Gastrocnemius medialis (tissue), 4 donors: ENCODE measurements at regions not wholly inside any gene's neighbourhood (a gene's known extent, or its start where the extent isn't known, plus 50 kb on each side); places are given as distances from the start of the nearest gene placed in this dataset.
A peak's percentile ranks its signal among the peaks of the same experiment; 100 is the strongest.

ENCODE experiments used
- ATAC-seq, 2 donors: fragments of 150-250 bp; one replicate each; pipeline ENCODE4 v1.9.1; 2016
- DNase-seq, 2 donors: peaks; one replicate each; pipeline ENCODE4 v3.0.0-alpha.2; 2019
- H3K27ac ChIP-seq, 4 donors: fragments of 200-600 bp; sonication (generic); 1 replicate in 1 of 4; 2 replicates in 3 of 4; pipeline ENCODE4 v1.5.1; 2016 to 2018; ENCODE audit warnings: mild to moderate bottlenecking in 2 of 4, moderate library complexity in 1 of 4
- H3K27me3 ChIP-seq, 3 donors: fragments of 200-600 bp; sonication (generic) in 2 of 3; 1 replicate in 1 of 3; 2 replicates in 2 of 3; pipeline versions ENCODE4 v1.5.1 to v1.6.0; 2016 to 2019; ENCODE audit warnings: mild to moderate bottlenecking in 1 of 3, moderate library complexity in 1 of 3
- H3K36me3 ChIP-seq, 2 donors: fragments of 200-600 bp; sonication (generic) in 1 of 2; one replicate each; pipeline ENCODE4 v1.5.1; 2017 to 2018
- H3K4me1 ChIP-seq, 2 donors: fragments of 200-600 bp; sonication (generic) in 1 of 2; one replicate each; pipeline ENCODE4 v1.5.1; 2016 to 2017; ENCODE audit warnings: mild to moderate bottlenecking in 2 of 2
- H3K4me3 ChIP-seq, 4 donors: fragments of 200-600 bp; sonication (generic) in 3 of 4; 1 replicate in 1 of 4; 2 replicates in 3 of 4; pipeline ENCODE4 v1.5.1; 2016 to 2019; ENCODE audit warnings: mild to moderate bottlenecking in 2 of 4
- H3K9me3 ChIP-seq, 3 donors: fragments of 200-600 bp; sonication (generic) in 2 of 3; 1 replicate in 1 of 3; 2 replicates in 2 of 3; pipeline ENCODE4 v1.5.1; 2016 to 2019
- CTCF ChIP-seq, 5 experiments: fragments of 450-650 bp in 3 of 5; fragments of 200-600 bp in 2 of 5; sonication (generic) in 2 of 5; IDR thresholded peaks in 4 of 5; conservative IDR thresholded peaks in 1 of 5; 1 replicate in 4 of 5; 2 replicates in 1 of 5; pipeline ENCODE4 v1.5.1; 2016 to 2019; ENCODE audit warnings: antibody characterized with exemption in 5 of 5, mild to moderate bottlenecking in 3 of 5, moderate library complexity in 3 of 5
- POLR2A ChIP-seq, 2 donors: fragments of 450-650 bp; IDR thresholded peaks; one replicate each; pipeline ENCODE4 v1.6.1; 2017; ENCODE audit warnings: antibody characterized with exemption in 2 of 2, mild to moderate bottlenecking in 2 of 2, moderate library complexity in 2 of 2
- in situ Hi-C, 4 donors: fragments of 200-750 bp; cut with MboI; loops; one replicate each; pipeline versions ENCODE4 v1.15.0 to v1.8.0; 2017; ENCODE audit warnings: low sequenced_read_pairs in 4 of 4
- intact Hi-C: fragments of 100-400 bp; cut with DNase I; formaldehyde crosslinking; loops from one replicate; pipeline ENCODE4 v1.15.1; 2023; ENCODE audit warnings: low total_unique reads

DNA sequence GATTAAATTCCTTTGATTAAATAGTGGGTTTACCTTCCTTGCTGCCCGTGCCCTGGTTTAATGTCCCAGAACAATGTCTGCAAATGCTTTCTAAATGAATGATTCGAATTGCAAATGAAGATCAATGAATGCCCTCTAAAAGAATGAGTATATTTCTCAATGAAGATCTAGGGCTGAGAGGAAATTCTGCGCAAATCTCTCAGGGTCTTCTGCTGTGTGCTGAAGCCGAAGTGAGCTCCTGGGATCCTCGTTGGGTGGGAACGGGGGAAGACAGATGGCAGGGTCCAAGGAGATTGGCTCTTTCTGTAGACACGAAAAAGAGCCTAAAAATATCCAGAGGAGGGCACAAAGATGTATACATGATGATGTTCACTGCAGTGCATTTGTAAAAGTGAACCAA is 224.8 kb downstream of the STIM2 start:
- H3K9me3 ChIP-seq = no peaks in the 10 kb centered on the region
- in situ Hi-C loops (no loop called here), intact Hi-C loops (no loop called here)
- peaks cover 0 to 9% of the 10 kb centered on the region in 2 donors for H3K4me1 ChIP-seq
- peak overlapping the region in 1 of 4 donors; percentile 58 for H3K4me3 ChIP-seq
- no peak for DNase-seq
- no peak overlapping the region for H3K27ac ChIP-seq
- TF ChIP-seq POLR2A (IDR thresholded peaks at IDR 0.05) (no peak), CTCF (IDR thresholded peaks at IDR 0.05 in 4 of 5, conservative IDR thresholded peaks at IDR 0.05 in 1 of 5) (no peak)
- H3K27me3 ChIP-seq = peaks cover 11 to 34% (median 22%) of the 10 kb centered on the region in 3 donors
- no peak for ATAC-seq
- H3K36me3 ChIP-seq = no peaks in the 10 kb centered on the region

DNA sequence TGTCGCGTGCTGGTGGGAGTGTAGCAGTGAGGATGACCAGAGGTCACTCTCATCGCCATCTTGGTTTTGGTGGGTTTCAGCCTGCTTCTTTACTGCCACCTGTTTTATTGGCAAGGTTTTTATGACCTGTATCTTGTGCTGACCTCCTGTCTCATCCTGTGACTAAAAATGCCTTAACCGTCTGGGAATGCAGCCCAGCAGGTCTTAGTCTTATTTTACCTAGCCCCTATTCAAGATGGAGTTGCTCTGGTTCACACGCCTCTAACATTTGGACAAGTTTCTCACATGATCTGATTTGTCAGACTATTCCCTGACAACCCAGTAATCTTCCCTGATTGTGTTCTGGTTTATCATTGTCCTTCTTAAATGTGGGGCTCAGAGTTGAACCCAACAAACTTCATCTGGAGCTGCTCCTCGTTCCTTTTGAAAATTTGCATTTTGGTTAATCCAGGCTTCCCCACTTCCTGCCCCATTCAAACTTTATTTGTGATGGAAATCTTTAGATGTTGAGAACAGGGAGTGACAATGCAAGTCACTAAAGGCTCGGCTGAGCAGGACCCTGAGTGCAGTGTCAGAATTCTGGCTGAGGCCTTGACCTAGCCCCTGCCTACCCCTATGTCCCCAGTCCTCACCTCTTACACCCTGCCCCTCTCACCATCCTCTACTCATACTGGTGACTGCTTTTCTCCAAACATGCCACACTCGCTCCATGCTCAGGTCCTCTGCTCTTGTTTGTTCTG is 226.8 kb downstream of the STIM2 start:
- H3K36me3 ChIP-seq = no peaks in the 10 kb centered on the region
- peaks cover 11 to 34% (median 22%) of the 10 kb centered on the region in 3 donors for H3K27me3 ChIP-seq
- in situ Hi-C loops (no loop called here), intact Hi-C loops (no loop called here)
- no peak overlapping the region for H3K4me3 ChIP-seq
- DNase-seq (no peak), ATAC-seq (no peak)
- H3K9me3 ChIP-seq = no peaks in the 10 kb centered on the region
- TF ChIP-seq POLR2A (IDR thresholded peaks at IDR 0.05) (no peak), CTCF (IDR thresholded peaks at IDR 0.05 in 4 of 5, conservative IDR thresholded peaks at IDR 0.05 in 1 of 5) (no peak)
- H3K27ac ChIP-seq = no peak overlapping the region
- H3K4me1 ChIP-seq = peaks cover 0 to 9% of the 10 kb centered on the region in 2 donors

DNA sequence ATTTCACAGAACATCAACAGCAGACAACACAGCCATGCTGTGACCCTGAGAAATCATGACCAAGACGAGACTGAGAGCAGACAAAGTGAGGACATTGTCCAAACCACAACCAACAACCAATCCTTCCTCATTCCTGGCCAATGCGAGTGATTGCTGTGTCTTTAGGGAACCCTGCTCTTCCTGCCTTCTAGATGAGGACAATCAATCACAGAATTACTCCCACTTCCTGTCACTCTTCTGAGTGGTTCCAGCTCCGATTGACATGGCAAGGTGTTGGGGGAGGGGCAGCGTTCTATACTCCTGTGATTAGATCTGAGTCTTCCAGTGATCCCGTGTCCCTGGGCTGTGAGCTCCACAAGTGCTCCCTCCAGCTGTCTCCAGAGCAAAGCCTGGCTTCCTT is 227.8 kb downstream of the STIM2 start:
- H3K9me3 ChIP-seq = no peaks in the 10 kb centered on the region
- no peak for TF ChIP-seq CTCF (IDR thresholded peaks at IDR 0.05 in 4 of 5, conservative IDR thresholded peaks at IDR 0.05 in 1 of 5)
- no peak for TF ChIP-seq POLR2A (IDR thresholded peaks at IDR 0.05)
- DNase-seq (no peak), ATAC-seq (no peak)
- no peaks in the 10 kb centered on the region for H3K36me3 ChIP-seq
- peaks cover 11 to 30% (median 22%) of the 10 kb centered on the region in 3 donors for H3K27me3 ChIP-seq
- peaks cover 0 to 9% of the 10 kb centered on the region in 2 donors for H3K4me1 ChIP-seq
- H3K27ac ChIP-seq = no peak overlapping the region
- intact Hi-C loops = no loop called here
- in situ Hi-C loops = no loop called here
- H3K4me3 ChIP-seq = no peak overlapping the region

DNA sequence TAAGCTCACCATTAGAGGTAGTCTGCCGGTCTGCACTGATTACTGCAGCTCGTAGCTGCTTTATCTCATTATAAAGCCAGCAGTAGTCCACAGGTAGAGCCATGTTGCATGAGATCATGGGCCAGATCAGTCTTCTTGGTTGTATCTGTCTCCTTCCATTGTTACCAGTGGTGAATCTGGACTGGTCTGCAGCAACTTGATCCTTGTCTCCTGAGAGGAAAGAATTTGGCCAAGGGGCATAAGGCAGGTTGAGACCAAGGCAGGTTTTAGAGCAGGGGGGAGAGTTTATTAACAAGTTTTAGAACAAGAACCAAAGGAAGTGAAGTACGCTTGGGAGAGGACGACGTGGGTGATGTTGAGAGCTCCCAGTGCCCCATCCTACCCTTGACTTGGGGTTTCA is 228.5 kb downstream of the STIM2 start:
- H3K27me3 ChIP-seq = peaks cover 9 to 24% (median 18%) of the 10 kb centered on the region in 3 donors
- no peak overlapping the region for H3K27ac ChIP-seq
- H3K36me3 ChIP-seq = no peaks in the 10 kb centered on the region
- ATAC-seq (no peak), DNase-seq (no peak)
- H3K4me3 ChIP-seq = no peak overlapping the region
- in situ Hi-C loops (no loop called here), intact Hi-C loops (no loop called here)
- TF ChIP-seq CTCF (IDR thresholded peaks at IDR 0.05 in 4 of 5, conservative IDR thresholded peaks at IDR 0.05 in 1 of 5) = no peak
- no peak for TF ChIP-seq POLR2A (IDR thresholded peaks at IDR 0.05)
- H3K9me3 ChIP-seq = no peaks in the 10 kb centered on the region
- peaks cover 0 to 9% of the 10 kb centered on the region in 2 donors for H3K4me1 ChIP-seq
